ENCODE measurements at regions not wholly inside any gene's neighbourhood (a gene's known extent, or its start where the extent isn't known, plus 50 kb on each side); places are given as distances from the start of the nearest gene placed in this dataset.

DNA sequence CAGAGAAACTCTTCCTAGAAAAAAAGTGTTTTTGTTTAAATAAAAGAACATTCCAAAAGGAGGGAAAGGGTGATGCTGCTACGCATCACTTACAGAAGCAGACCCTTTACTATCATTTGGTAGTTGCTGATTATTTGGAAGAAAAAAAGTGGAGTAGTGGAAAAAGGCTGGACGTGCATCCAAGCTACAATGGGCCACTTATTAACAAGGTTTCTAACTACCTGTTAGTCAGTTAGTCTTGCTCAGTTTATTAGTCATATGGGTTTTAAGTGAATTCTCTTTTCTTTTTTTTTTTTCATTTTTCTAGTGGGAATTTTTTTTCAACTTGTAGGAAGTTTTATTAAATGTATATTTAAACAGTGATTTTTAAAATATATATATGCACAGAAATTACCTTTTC is 866.0 kb downstream of the MCTP2 start:
- Mint-ChIP-seq H3K4me1 (no peaks in the 10 kb centered on the region), H3K27me3 (no peaks in the 10 kb centered on the region), H3K27ac (no peak overlapping the region), H3K4me3 (no peak overlapping the region), H3K36me3 (no peaks in the 10 kb centered on the region), H3K9me3 (no peaks in the 10 kb centered on the region)
- CTCF ChIA-PET: no interaction called here
- DNase-seq: no peak

- Mint-ChIP-seq H3K27me3 (no peaks in the 10 kb centered on the region), H3K4me1 (no peaks in the 10 kb centered on the region), H3K9me3 (no peaks in the 10 kb centered on the region), H3K27ac (no peak overlapping the region), H3K4me3 (no peak overlapping the region), H3K36me3 (no peaks in the 10 kb centered on the region)
- CTCF ChIA-PET: no interaction called here
- no peak for DNase-seq
Observed at GRCh38 chr15:95105229-95105628, 873.9 kb downstream of the MCTP2 start.

- no peak for DNase-seq
- Mint-ChIP-seq H3K4me1 (no peaks in the 10 kb centered on the region), H3K36me3 (no peaks in the 10 kb centered on the region), H3K27ac (no peak overlapping the region), H3K4me3 (no peak overlapping the region), H3K9me3 (no peaks in the 10 kb centered on the region), H3K27me3 (no peaks in the 10 kb centered on the region)
- CTCF ChIA-PET: no interaction called here
Observed at GRCh38 chr15:95106801-95107200, 875.4 kb downstream of the MCTP2 start.

- H3K27ac Mint-ChIP-seq: no peak overlapping the region
- CTCF ChIA-PET: no interaction called here
- no peaks in the 10 kb centered on the region for H3K36me3 Mint-ChIP-seq
- H3K27me3 Mint-ChIP-seq: no peaks in the 10 kb centered on the region
- H3K4me1 Mint-ChIP-seq: no peaks in the 10 kb centered on the region
- no peak for DNase-seq
- H3K9me3 Mint-ChIP-seq: no peaks in the 10 kb centered on the region
- H3K4me3 Mint-ChIP-seq: no peak overlapping the region
Observed at GRCh38 chr15:95108673-95109072, 877.3 kb downstream of the MCTP2 start.

- Mint-ChIP-seq H3K9me3 (no peaks in the 10 kb centered on the region), H3K27ac (no peak overlapping the region), H3K4me3 (no peak overlapping the region), H3K27me3 (no peaks in the 10 kb centered on the region), H3K4me1 (no peaks in the 10 kb centered on the region), H3K36me3 (no peaks in the 10 kb centered on the region)
- DNase-seq: no peak
- CTCF ChIA-PET: no interaction called here
Observed at GRCh38 chr15:95111969-95112368, 880.6 kb downstream of the MCTP2 start.

- CTCF ChIA-PET: no interaction called here
- H3K27ac Mint-ChIP-seq: no peak overlapping the region
- no peak overlapping the region for H3K4me3 Mint-ChIP-seq
- no peaks in the 10 kb centered on the region for H3K9me3 Mint-ChIP-seq
- H3K36me3 Mint-ChIP-seq: no peaks in the 10 kb centered on the region
- DNase-seq: no peak
- no peaks in the 10 kb centered on the region for H3K27me3 Mint-ChIP-seq
- no peaks in the 10 kb centered on the region for H3K4me1 Mint-ChIP-seq
Observed at GRCh38 chr15:95113041-95113440, 881.7 kb downstream of the MCTP2 start.

GRCh38 chr15:95119041-95119610 is 887.8 kb downstream of the MCTP2 start:
- DNase-seq: no peak
- CTCF ChIA-PET: no interaction called here
- Mint-ChIP-seq H3K27ac (no peak overlapping the region), H3K36me3 (no peaks in the 10 kb centered on the region), H3K4me1 (no peaks in the 10 kb centered on the region), H3K27me3 (no peaks in the 10 kb centered on the region), H3K9me3 (no peaks in the 10 kb centered on the region), H3K4me3 (no peak overlapping the region)

DNA sequence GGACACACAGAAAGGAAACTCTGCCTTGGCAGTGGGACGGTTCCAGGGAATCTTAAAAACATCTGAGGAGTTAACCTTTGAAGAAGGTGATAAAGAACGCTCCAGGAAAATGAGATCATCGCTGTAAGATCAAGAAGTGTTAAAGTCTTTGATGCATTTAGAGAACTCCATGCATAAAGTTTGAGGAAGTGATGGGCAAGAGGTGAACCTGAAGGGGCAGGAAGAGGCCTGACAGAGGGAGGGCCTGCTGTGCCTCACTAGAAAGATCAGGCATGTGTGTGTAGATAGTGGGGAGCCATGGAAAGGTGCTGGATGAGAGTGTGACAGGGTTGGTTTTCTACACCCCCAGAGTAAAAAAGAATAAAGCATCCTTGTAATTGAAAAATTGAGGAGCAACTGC is 889.2 kb downstream of the MCTP2 start:
- H3K27ac Mint-ChIP-seq: no peak overlapping the region
- CTCF ChIA-PET: no interaction called here
- no peaks in the 10 kb centered on the region for H3K4me1 Mint-ChIP-seq
- no peak overlapping the region for H3K4me3 Mint-ChIP-seq
- H3K27me3 Mint-ChIP-seq: no peaks in the 10 kb centered on the region
- H3K9me3 Mint-ChIP-seq: no peaks in the 10 kb centered on the region
- no peak for DNase-seq
- H3K36me3 Mint-ChIP-seq: no peaks in the 10 kb centered on the region

GRCh38 chr15:95121191-95121590 is 889.8 kb downstream of the MCTP2 start:
- no peaks in the 10 kb centered on the region for H3K36me3 Mint-ChIP-seq
- H3K4me3 Mint-ChIP-seq: no peak overlapping the region
- no peaks in the 10 kb centered on the region for H3K9me3 Mint-ChIP-seq
- H3K4me1 Mint-ChIP-seq: no peaks in the 10 kb centered on the region
- no peaks in the 10 kb centered on the region for H3K27me3 Mint-ChIP-seq
- no peak overlapping the region for H3K27ac Mint-ChIP-seq
- no peak for DNase-seq
- CTCF ChIA-PET: no interaction called here

DNA sequence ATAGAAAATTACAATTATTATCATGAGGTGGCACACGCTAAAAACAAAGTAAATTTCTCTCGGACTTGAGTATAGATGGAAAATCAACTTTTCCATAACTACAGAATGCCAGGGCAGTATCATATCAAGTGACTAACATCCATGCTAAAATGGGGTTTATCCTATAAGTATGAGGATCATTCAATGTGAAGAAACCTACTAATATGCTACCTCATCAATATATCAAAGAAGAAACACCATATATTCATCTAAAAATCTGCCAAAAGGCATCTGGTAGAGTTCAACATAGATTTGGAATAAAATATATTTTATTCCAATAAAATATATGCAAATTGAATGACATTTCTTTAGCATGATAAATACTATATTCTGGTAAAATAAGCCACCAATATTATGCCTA is 894.4 kb downstream of the MCTP2 start:
- Mint-ChIP-seq H3K4me3 (no peak overlapping the region), H3K27me3 (no peaks in the 10 kb centered on the region), H3K4me1 (no peaks in the 10 kb centered on the region), H3K36me3 (no peaks in the 10 kb centered on the region), H3K9me3 (no peaks in the 10 kb centered on the region), H3K27ac (no peak overlapping the region)
- CTCF ChIA-PET: interaction anchor here (0.6 kb wide), 1 partner anchor 1904 kb away, joined by 3 read pairs; no protein-coding TSS in a partner anchor
- no peak for DNase-seq

GRCh38 chr15:95127356-95127755 is 896.0 kb downstream of the MCTP2 start:
- CTCF ChIA-PET: no interaction called here
- H3K4me3 Mint-ChIP-seq: no peak overlapping the region
- no peaks in the 10 kb centered on the region for H3K36me3 Mint-ChIP-seq
- H3K27me3 Mint-ChIP-seq: no peaks in the 10 kb centered on the region
- H3K9me3 Mint-ChIP-seq: no peaks in the 10 kb centered on the region
- DNase-seq: no peak
- no peak overlapping the region for H3K27ac Mint-ChIP-seq
- H3K4me1 Mint-ChIP-seq: no peaks in the 10 kb centered on the region

DNA sequence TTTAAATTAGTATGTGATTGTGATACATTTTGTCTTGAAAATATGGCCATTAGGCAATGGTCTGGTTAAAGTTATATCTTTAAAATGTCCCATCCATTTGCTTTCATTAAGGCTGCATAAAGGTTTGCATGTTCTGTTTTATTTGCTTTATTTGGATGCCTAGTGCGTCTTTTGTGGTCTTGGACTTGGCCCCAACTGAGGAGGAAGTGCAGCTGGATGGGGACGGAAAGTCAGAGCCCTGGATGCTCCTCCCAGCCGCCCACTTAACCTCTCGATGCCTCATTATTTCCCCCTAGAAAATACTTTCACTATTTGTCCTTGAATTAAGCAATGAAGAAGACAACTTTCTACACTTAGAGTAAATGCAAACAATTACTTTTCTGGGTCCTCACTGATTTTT is 898.2 kb downstream of the MCTP2 start:
- Mint-ChIP-seq H3K4me3 (no peak overlapping the region), H3K27me3 (no peaks in the 10 kb centered on the region), H3K36me3 (no peaks in the 10 kb centered on the region), H3K4me1 (no peaks in the 10 kb centered on the region), H3K9me3 (no peaks in the 10 kb centered on the region), H3K27ac (no peak overlapping the region)
- CTCF ChIA-PET: no interaction called here
- no peak for DNase-seq

- H3K36me3 Mint-ChIP-seq: no peaks in the 10 kb centered on the region
- H3K4me3 Mint-ChIP-seq: no peak overlapping the region
- H3K4me1 Mint-ChIP-seq: no peaks in the 10 kb centered on the region
- no peaks in the 10 kb centered on the region for H3K27me3 Mint-ChIP-seq
- H3K9me3 Mint-ChIP-seq: no peaks in the 10 kb centered on the region
- CTCF ChIA-PET: no interaction called here
- H3K27ac Mint-ChIP-seq: no peak overlapping the region
- DNase-seq: no peak
Observed at GRCh38 chr15:95131131-95131556, 899.8 kb downstream of the MCTP2 start.

- Mint-ChIP-seq H3K27me3 (no peaks in the 10 kb centered on the region), H3K9me3 (no peaks in the 10 kb centered on the region), H3K27ac (no peak overlapping the region), H3K36me3 (no peaks in the 10 kb centered on the region), H3K4me3 (no peak overlapping the region), H3K4me1 (no peaks in the 10 kb centered on the region)
- CTCF ChIA-PET: no interaction called here
- no peak for DNase-seq
Observed at GRCh38 chr15:95132774-95133173, 901.4 kb downstream of the MCTP2 start.

- Mint-ChIP-seq H3K27me3 (no peaks in the 10 kb centered on the region), H3K27ac (no peak overlapping the region), H3K9me3 (no peaks in the 10 kb centered on the region), H3K4me3 (no peak overlapping the region), H3K4me1 (no peaks in the 10 kb centered on the region), H3K36me3 (no peaks in the 10 kb centered on the region)
- no peak for DNase-seq
- CTCF ChIA-PET: no interaction called here
Observed at GRCh38 chr15:95134431-95135110, 903.2 kb downstream of the MCTP2 start.
